IMR-90 (cell line): ENCODE measurements at regions not wholly inside any gene's neighbourhood (a gene's known extent, or its start where the extent isn't known, plus 50 kb on each side); places are given as distances from the start of the nearest gene placed in this dataset.

Source experiments
- ATAC-seq: fragments of 200-7000 bp; cut with Tn5 transposase; 2 replicates; pipeline ENCODE4 v1.9.1; 2020; ENCODE audit warnings: low read depth, mild to moderate bottlenecking, moderate library complexity
- BruUV-seq: library from RNA; stranded (reverse); fragments of 400-500 nt; replicated peaks from 2 replicates; lab custom pipeline; 2021; lab: Mats Ljungman, UMichigan
- CTCF ChIA-PET: fragments of 300-600 bp; formaldehyde crosslinking; extraction: SDS; loops from one replicate; lab custom pipeline; 2021; ENCODE audit warnings: antibody characterized with exemption; lab: Yijun Ruan, JAX
- POLR2A ChIA-PET: fragments of 300-600 bp; sonication (Branson Sonifier 250); formaldehyde crosslinking; loops from one replicate; lab custom pipeline; 2022; ENCODE audit warnings: antibody characterized with exemption; ENCODE audit not compliant: unreplicated experiment; lab: Charles Lee
- DNase-seq: peaks from one replicate; pipeline ENCODE4 v3.0.0; 2013
- H2AFZ ChIP-seq: replicated peaks from 2 replicates; pipeline ENCODE3; 2013; ENCODE audit warnings: low read length, mild to moderate bottlenecking; ENCODE audit not compliant: poor library complexity
- H2AK5ac ChIP-seq: 2 replicates; pipeline ENCODE4 v1.6.1; 2013; ENCODE audit warnings: low read depth, low read length, inconsistent platforms
- H2AK9ac ChIP-seq: replicated peaks from 2 replicates; pipeline ENCODE3; 2013; ENCODE audit warnings: mild to moderate bottlenecking, low read depth, low read length, moderate library complexity; ENCODE audit not compliant: poor library complexity
- H2BK120ac ChIP-seq: 2 replicates; pipeline ENCODE4 v1.6.1; 2013; ENCODE audit warnings: low read depth, low read length, inconsistent platforms
- H2BK15ac ChIP-seq: 3 replicates; pipeline ENCODE4 v1.6.1; 2013; ENCODE audit warnings: low read depth, low read length, inconsistent platforms
- H2BK20ac ChIP-seq: 2 replicates; pipeline ENCODE4 v1.6.1; 2013; ENCODE audit warnings: low read depth, mild to moderate bottlenecking, inconsistent platforms, low read length, moderate library complexity
- H2BK5ac ChIP-seq: 2 replicates; pipeline ENCODE4 v1.6.1; 2013; ENCODE audit warnings: mild to moderate bottlenecking, low read depth, low read length, inconsistent platforms; ENCODE audit not compliant: poor library complexity, severe bottlenecking
- H3K14ac ChIP-seq: replicated peaks from 2 replicates; pipeline ENCODE4 v1.6.1; 2013; ENCODE audit warnings: low read depth, low read length, inconsistent platforms
- H3K18ac ChIP-seq: 2 replicates; pipeline ENCODE4 v1.6.1; 2013; ENCODE audit warnings: low read depth, low read length, control low read depth
- H3K23ac ChIP-seq: 2 replicates; pipeline ENCODE4 v1.6.1; 2013; ENCODE audit warnings: low read depth, low read length, inconsistent platforms
- H3K27ac ChIP-seq: 2 replicates; pipeline ENCODE4 v1.5.1; 2013; ENCODE audit warnings: mild to moderate bottlenecking, control low read depth, low read length; ENCODE audit not compliant: insufficient read depth
- H3K27me3 ChIP-seq: 2 replicates; pipeline ENCODE4 v1.6.1; 2013; ENCODE audit warnings: low read length; ENCODE audit not compliant: control insufficient read depth, insufficient read depth
- H3K36me3 ChIP-seq: 2 replicates; pipeline ENCODE4 v1.6.1; 2013; ENCODE audit warnings: low read length, mixed read lengths; ENCODE audit not compliant: control insufficient read depth, insufficient read depth
- H3K4ac ChIP-seq: 2 replicates; pipeline ENCODE4 v1.6.1; 2013; ENCODE audit warnings: low read depth, low read length, inconsistent platforms
- H3K4me1 ChIP-seq: 2 replicates; pipeline ENCODE4 v1.6.1; 2013; ENCODE audit warnings: low read length, mixed read lengths; ENCODE audit not compliant: control insufficient read depth, insufficient read depth
- H3K4me2 ChIP-seq: 2 replicates; pipeline ENCODE4 v1.6.1; 2013; ENCODE audit warnings: low read depth, mild to moderate bottlenecking, control low read depth, low read length, moderate library complexity
- H3K4me3 ChIP-seq: 2 replicates; pipeline ENCODE4 v1.5.1; 2013; ENCODE audit warnings: low read depth, mild to moderate bottlenecking, control low read depth, low read length, moderate library complexity; ENCODE audit not compliant: insufficient read depth
- H3K56ac ChIP-seq: 2 replicates; pipeline ENCODE4 v1.6.1; 2013; ENCODE audit warnings: low read length, inconsistent platforms; ENCODE audit not compliant: insufficient read depth; ENCODE audit errors: extremely low read depth
- H3K79me1 ChIP-seq, 2 experiments: 2 replicates each; pipeline ENCODE4 v1.6.1; 2013; ENCODE audit warnings: low read length in 2 of 2, inconsistent platforms in 1 of 2, low read depth in 1 of 2
- H3K9ac ChIP-seq: 2 replicates; pipeline ENCODE4 v1.6.1; 2013; ENCODE audit warnings: low read depth, low read length, control low read depth
- H3K9me1 ChIP-seq: 2 replicates; pipeline ENCODE4 v1.6.1; 2013; ENCODE audit warnings: low read length, inconsistent platforms; ENCODE audit not compliant: insufficient read depth
- H3K9me3 ChIP-seq: 2 replicates; pipeline ENCODE4 v1.6.1; 2013; ENCODE audit warnings: low read length; ENCODE audit not compliant: control insufficient read depth, insufficient read depth
- H4K20me1 ChIP-seq: 2 replicates; pipeline ENCODE4 v1.6.1; 2013; ENCODE audit warnings: low read length, inconsistent platforms; ENCODE audit not compliant: insufficient read depth
- H4K5ac ChIP-seq: 2 replicates; pipeline ENCODE4 v1.6.1; 2013; ENCODE audit warnings: mild to moderate bottlenecking, low read depth, low read length, control low read depth
- H4K8ac ChIP-seq, 2 experiments: 2 replicates each; pipeline ENCODE4 v1.6.1; 2013; ENCODE audit warnings: low read depth in 2 of 2, low read length in 2 of 2, control low read depth in 1 of 2, inconsistent platforms in 1 of 2
- H4K91ac ChIP-seq: 2 replicates; pipeline ENCODE4 v1.6.1; 2013; ENCODE audit warnings: low read depth, low read length, inconsistent platforms; ENCODE audit not compliant: insufficient read depth
- BHLHE40 ChIP-seq: fragments of 150-350 bp; IDR thresholded peaks from 2 replicates; pipeline ENCODE4 v1.6.1; 2016; ENCODE audit warnings: mild to moderate bottlenecking, low read depth, low read length
- CEBPB ChIP-seq: IDR thresholded peaks from 2 replicates; pipeline ENCODE4 v1.6.1; 2012; ENCODE audit warnings: low read depth, low read length, improper control_type of control experiment
- CHD1 ChIP-seq: IDR thresholded peaks from 2 replicates; pipeline ENCODE4 v1.6.1; 2012; ENCODE audit warnings: low read depth, low read length, improper control_type of control experiment
- ELK1 ChIP-seq: fragments of 150-350 bp; IDR thresholded peaks from 2 replicates; pipeline ENCODE4 v1.6.1; 2016; ENCODE audit warnings: low read depth, mild to moderate bottlenecking, low read length, moderate library complexity, borderline replicate concordance
- FOS ChIP-seq: fragments of 150-350 bp; IDR thresholded peaks from 2 replicates; pipeline ENCODE4 v1.6.1; 2016; ENCODE audit warnings: low read depth, low read length
- MAZ ChIP-seq: IDR thresholded peaks from 2 replicates; pipeline ENCODE4 v1.6.1; 2012; ENCODE audit warnings: low read depth, mild to moderate bottlenecking, low read length, improper control_type of control experiment, moderate library complexity, borderline replicate concordance
- MXI1 ChIP-seq: IDR thresholded peaks from 2 replicates; pipeline ENCODE4 v1.6.1; 2012; ENCODE audit warnings: low read depth, mild to moderate bottlenecking, low read length, moderate library complexity, borderline replicate concordance
- NFE2L2 ChIP-seq: fragments of 150-350 bp; IDR thresholded peaks from 2 replicates; pipeline ENCODE4 v1.6.1; 2016; ENCODE audit warnings: low read depth, mild to moderate bottlenecking, low read length
- POLR2A ChIP-seq: IDR thresholded peaks from 2 replicates; pipeline ENCODE4 v1.6.1; 2012; ENCODE audit warnings: mild to moderate bottlenecking, low read depth, low read length
- RCOR1 ChIP-seq: IDR thresholded peaks from 2 replicates; pipeline ENCODE4 v1.6.1; 2012; ENCODE audit warnings: mild to moderate bottlenecking, low read length, improper control_type of control experiment; ENCODE audit not compliant: insufficient replicate concordance
- RFX5 ChIP-seq: IDR thresholded peaks from 2 replicates; pipeline ENCODE4 v1.8.0; 2012; ENCODE audit warnings: low read depth, mild to moderate bottlenecking, low read length, moderate library complexity
- SMC3 ChIP-seq: fragments of 150-350 bp; IDR thresholded peaks from 2 replicates; pipeline ENCODE4 v1.6.1; 2016; ENCODE audit warnings: low read depth, mild to moderate bottlenecking, antibody characterized with exemption, low read length, moderate library complexity
- dilution Hi-C: fragments of 300-500 bp; cut with HindIII; formaldehyde crosslinking; loops from one replicate; pipeline ENCODE4 v1.14.3; 2018; ENCODE audit warnings: low sequenced_read_pairs; ENCODE audit not compliant: unreplicated experiment
- in situ Hi-C: fragments of 300-500 bp; cut with MboI; formaldehyde crosslinking; loops from 3 replicates; pipeline ENCODE4 v1.14.3; 2019; ENCODE audit warnings: low sequenced_read_pairs, inconsistent platforms, mixed read lengths
- intact Hi-C: fragments of 100-400 bp; cut with micrococcal nuclease; formaldehyde crosslinking; loops from 2 replicates; pipeline ENCODE4 v1.10.0; 2022

GRCh38 chr2:144281476-144281875, 238.4 kb downstream of the ZEB2 start:
- H2BK20ac ChIP-seq: no peak overlapping the region
- peaks cover 3 to 5% of the 10 kb centered on the region in 2 experiments; a peak in 2 of 4 replicates for H3K79me1 ChIP-seq
- no peak overlapping the region for H3K4ac ChIP-seq
- H3K4me2 ChIP-seq: no peak overlapping the region
- H2AK5ac ChIP-seq: no peak overlapping the region
- H2BK15ac ChIP-seq: no peak overlapping the region
- no peak overlapping the region for H3K56ac ChIP-seq
- no peaks in the 10 kb centered on the region for H3K27me3 ChIP-seq
- H3K9me3 ChIP-seq: no peaks in the 10 kb centered on the region
- no TSS peak for BruUV-seq
- ChIA-PET POLR2A (no interaction called here), CTCF (no interaction called here)
- no peak overlapping the region for H3K23ac ChIP-seq
- no peak overlapping the region for H4K5ac ChIP-seq
- no peak overlapping the region for H2AFZ ChIP-seq
- intact Hi-C loops: no loop called here
- H3K9ac ChIP-seq: no peak overlapping the region
- TF ChIP-seq RFX5: no peak
- no peak for TF ChIP-seq NFE2L2
- TF ChIP-seq BHLHE40: no peak
- TF ChIP-seq CEBPB: no peak
- TF ChIP-seq POLR2A: no peak
- no peak for TF ChIP-seq SMC3
- no peak for TF ChIP-seq RCOR1
- no peak for TF ChIP-seq FOS
- TF ChIP-seq CHD1: no peak
- TF ChIP-seq MXI1: no peak
- no peak for TF ChIP-seq ELK1
- no peak for TF ChIP-seq MAZ
- no peak overlapping the region for H2BK120ac ChIP-seq
- in situ Hi-C loops: no loop called here
- no peak overlapping the region for H3K27ac ChIP-seq
- no peak overlapping the region for H3K14ac ChIP-seq
- H3K4me1 ChIP-seq: peaks cover 2% of the 10 kb centered on the region; the same call in 1 of the 2 replicates
- H3K36me3 ChIP-seq: no peaks in the 10 kb centered on the region
- H3K9me1 ChIP-seq: no peaks in the 10 kb centered on the region
- DNase-seq: no peak
- H4K91ac ChIP-seq: no peak overlapping the region
- no peak for ATAC-seq
- H3K4me3 ChIP-seq: no peak overlapping the region
- H3K18ac ChIP-seq: no peak overlapping the region
- no peak overlapping the region for H4K8ac ChIP-seq
- no peak overlapping the region for H2AK9ac ChIP-seq
- H2BK5ac ChIP-seq: no peak overlapping the region
- dilution Hi-C loops: no loop called here
- no peaks in the 10 kb centered on the region for H4K20me1 ChIP-seq
